ENCODE measurements at regions not wholly inside any gene's neighbourhood (a gene's known extent, or its start where the extent isn't known, plus 50 kb on each side); places are given as distances from the start of the nearest gene placed in this dataset.

GRCh38 chr1:209512821-209513220 lies 70.7 kb upstream of the CAMK1G start:
- Histone ChIP-seq H3K27ac (ENCODE audit: low read length) (no peak overlapping the region), H3F3A (ENCODE audit: insufficient read depth, low read length, poor library complexity, severe bottlenecking) (no peaks in the 10 kb centered on the region), H3K9me3 (ENCODE audit: low read length) (no peaks in the 10 kb centered on the region), H3K79me2 (replicated peaks; ENCODE audit: insufficient read depth, low read length) (no peaks in the 10 kb centered on the region), H3K4me3 (ENCODE audit: low read length) (no peak overlapping the region), H3K9me2 (ENCODE audit: insufficient read depth, low read length) (no peaks in the 10 kb centered on the region), H2AFZ (ENCODE audit: low read depth, low read length) (no peak overlapping the region), H3K9ac (ENCODE audit: low read length) (no peak overlapping the region), H3K27me3 (ENCODE audit: insufficient read depth, low read depth, low read length) (no peaks in the 10 kb centered on the region), H3K36me3 (ENCODE audit: insufficient read depth, low read length) (no peaks in the 10 kb centered on the region), H4K20me1 (ENCODE audit: insufficient read depth) (no peaks in the 10 kb centered on the region), H3K4me2 (ENCODE audit: low read length) (no peak overlapping the region)
- no peak for TF ChIP-seq RAD21 (conservative IDR thresholded peaks at IDR 0.05)
- TF ChIP-seq MXI1 (conservative IDR thresholded peaks at IDR 0.05; ENCODE audit: poor library complexity, severe bottlenecking) = no peak
- no peak for TF ChIP-seq SMC3 (conservative IDR thresholded peaks at IDR 0.05; ENCODE audit: poor library complexity)
- TF ChIP-seq EZH2 (IDR thresholded peaks at IDR 0.05; ENCODE audit: borderline replicate concordance, insufficient read depth, low read length, poor library complexity, severe bottlenecking) = no peak
- no peak for TF ChIP-seq EP300 (conservative IDR thresholded peaks at IDR 0.05; ENCODE audit: poor library complexity, severe bottlenecking)

GRCh38 chr1:209513226-209513625 lies 70.3 kb upstream of the CAMK1G start:
- Histone ChIP-seq H3K4me2 (ENCODE audit: low read length) (no peak overlapping the region), H2AFZ (ENCODE audit: low read depth, low read length) (no peak overlapping the region), H3K27ac (ENCODE audit: low read length) (no peak overlapping the region), H3K9me2 (ENCODE audit: insufficient read depth, low read length) (no peaks in the 10 kb centered on the region), H3K9me3 (ENCODE audit: low read length) (no peaks in the 10 kb centered on the region), H3F3A (ENCODE audit: insufficient read depth, low read length, poor library complexity, severe bottlenecking) (no peaks in the 10 kb centered on the region), H3K4me3 (ENCODE audit: low read length) (no peak overlapping the region), H3K9ac (ENCODE audit: low read length) (no peak overlapping the region), H3K36me3 (ENCODE audit: insufficient read depth, low read length) (no peaks in the 10 kb centered on the region), H3K79me2 (replicated peaks; ENCODE audit: insufficient read depth, low read length) (no peaks in the 10 kb centered on the region), H3K27me3 (ENCODE audit: insufficient read depth, low read depth, low read length) (no peaks in the 10 kb centered on the region), H4K20me1 (ENCODE audit: insufficient read depth) (no peaks in the 10 kb centered on the region)
- TF ChIP-seq MXI1 (conservative IDR thresholded peaks at IDR 0.05; ENCODE audit: poor library complexity, severe bottlenecking) = no peak
- TF ChIP-seq RAD21 (conservative IDR thresholded peaks at IDR 0.05) = peak; percentile 64
- TF ChIP-seq SMC3 (conservative IDR thresholded peaks at IDR 0.05; ENCODE audit: poor library complexity) = peak; percentile 50
- peak; percentile 58 for TF ChIP-seq CTCF (IDR thresholded peaks at IDR 0.05; ENCODE audit: poor library complexity, severe bottlenecking)

GRCh38 chr1:209516771-209517680 lies 66.5 kb upstream of the CAMK1G start:
- H3K27ac ChIP-seq (ENCODE audit: low read length) = peak overlapping the region; percentile 32

More at GRCh38 chr1:209516771-209517680, 66.5 kb upstream of the CAMK1G start:
- H3K36me3 ChIP-seq (ENCODE audit: insufficient read depth, low read length) = no peaks in the 10 kb centered on the region
- H3K4me3 ChIP-seq (ENCODE audit: low read length) = peak overlapping the region; percentile 42
- H2AFZ ChIP-seq (ENCODE audit: low read depth, low read length) = peak overlapping the region; percentile 18
- H4K20me1 ChIP-seq (ENCODE audit: insufficient read depth) = no peaks in the 10 kb centered on the region
- TF ChIP-seq REST (IDR thresholded peaks at IDR 0.05; ENCODE audit: borderline replicate concordance) (no peak), POLR2AphosphoS5 (IDR thresholded peaks at IDR 0.05) (no peak), TAF1 (IDR thresholded peaks at IDR 0.05; ENCODE audit: low read depth) (no peak), SMC3 (conservative IDR thresholded peaks at IDR 0.05; ENCODE audit: poor library complexity) (no peak), EP300 (conservative IDR thresholded peaks at IDR 0.05; ENCODE audit: poor library complexity, severe bottlenecking) (no peak), EZH2 (IDR thresholded peaks at IDR 0.05; ENCODE audit: borderline replicate concordance, insufficient read depth, low read length, poor library complexity, severe bottlenecking) (no peak), RAD21 (conservative IDR thresholded peaks at IDR 0.05) (no peak)
- H3K9me2 ChIP-seq (ENCODE audit: insufficient read depth, low read length) = no peaks in the 10 kb centered on the region
- peak overlapping the region; percentile 23 for H3K4me2 ChIP-seq (ENCODE audit: low read length)
- H3K79me2 ChIP-seq (replicated peaks; ENCODE audit: insufficient read depth, low read length) = no peaks in the 10 kb centered on the region
- no peaks in the 10 kb centered on the region for H3K27me3 ChIP-seq (ENCODE audit: insufficient read depth, low read depth, low read length)
- no peaks in the 10 kb centered on the region for H3F3A ChIP-seq (ENCODE audit: insufficient read depth, low read length, poor library complexity, severe bottlenecking)
- peak overlapping the region; percentile 32 for H3K9ac ChIP-seq (ENCODE audit: low read length)
- no peaks in the 10 kb centered on the region for H3K9me3 ChIP-seq (ENCODE audit: low read length)
